IMR-90 (cell line): ENCODE measurements at regions not wholly inside any gene's neighbourhood (a gene's known extent, or its start where the extent isn't known, plus 50 kb on each side); places are given as distances from the start of the nearest gene placed in this dataset.

Experiments used
- ATAC-seq: fragments of 200-7000 bp; cut with Tn5 transposase; 2 replicates; pipeline ENCODE4 v1.9.1; 2020; ENCODE audit warnings: low read depth, mild to moderate bottlenecking, moderate library complexity
- BruUV-seq: library from RNA; stranded (reverse); fragments of 400-500 nt; replicated peaks from 2 replicates; lab custom pipeline; 2021; lab: Mats Ljungman, UMichigan
- CTCF ChIA-PET: fragments of 300-600 bp; formaldehyde crosslinking; extraction: SDS; loops from one replicate; lab custom pipeline; 2021; ENCODE audit warnings: antibody characterized with exemption; lab: Yijun Ruan, JAX
- POLR2A ChIA-PET: fragments of 300-600 bp; sonication (Branson Sonifier 250); formaldehyde crosslinking; loops from one replicate; lab custom pipeline; 2022; ENCODE audit warnings: antibody characterized with exemption; ENCODE audit not compliant: unreplicated experiment; lab: Charles Lee
- DNase-seq: peaks from one replicate; pipeline ENCODE4 v3.0.0; 2013
- H2AFZ ChIP-seq: replicated peaks from 2 replicates; pipeline ENCODE3; 2013; ENCODE audit warnings: low read length, mild to moderate bottlenecking; ENCODE audit not compliant: poor library complexity
- H2AK5ac ChIP-seq: 2 replicates; pipeline ENCODE4 v1.6.1; 2013; ENCODE audit warnings: low read depth, low read length, inconsistent platforms
- H2AK9ac ChIP-seq: replicated peaks from 2 replicates; pipeline ENCODE3; 2013; ENCODE audit warnings: mild to moderate bottlenecking, low read depth, low read length, moderate library complexity; ENCODE audit not compliant: poor library complexity
- H2BK120ac ChIP-seq: 2 replicates; pipeline ENCODE4 v1.6.1; 2013; ENCODE audit warnings: low read depth, low read length, inconsistent platforms
- H2BK15ac ChIP-seq: 3 replicates; pipeline ENCODE4 v1.6.1; 2013; ENCODE audit warnings: low read depth, low read length, inconsistent platforms
- H2BK20ac ChIP-seq: 2 replicates; pipeline ENCODE4 v1.6.1; 2013; ENCODE audit warnings: low read depth, mild to moderate bottlenecking, inconsistent platforms, low read length, moderate library complexity
- H2BK5ac ChIP-seq: 2 replicates; pipeline ENCODE4 v1.6.1; 2013; ENCODE audit warnings: mild to moderate bottlenecking, low read depth, low read length, inconsistent platforms; ENCODE audit not compliant: poor library complexity, severe bottlenecking
- H3K14ac ChIP-seq: replicated peaks from 2 replicates; pipeline ENCODE4 v1.6.1; 2013; ENCODE audit warnings: low read depth, low read length, inconsistent platforms
- H3K18ac ChIP-seq: 2 replicates; pipeline ENCODE4 v1.6.1; 2013; ENCODE audit warnings: low read depth, low read length, control low read depth
- H3K23ac ChIP-seq: 2 replicates; pipeline ENCODE4 v1.6.1; 2013; ENCODE audit warnings: low read depth, low read length, inconsistent platforms
- H3K27ac ChIP-seq: 2 replicates; pipeline ENCODE4 v1.5.1; 2013; ENCODE audit warnings: mild to moderate bottlenecking, control low read depth, low read length; ENCODE audit not compliant: insufficient read depth
- H3K27me3 ChIP-seq: 2 replicates; pipeline ENCODE4 v1.6.1; 2013; ENCODE audit warnings: low read length; ENCODE audit not compliant: control insufficient read depth, insufficient read depth
- H3K36me3 ChIP-seq: 2 replicates; pipeline ENCODE4 v1.6.1; 2013; ENCODE audit warnings: low read length, mixed read lengths; ENCODE audit not compliant: control insufficient read depth, insufficient read depth
- H3K4ac ChIP-seq: 2 replicates; pipeline ENCODE4 v1.6.1; 2013; ENCODE audit warnings: low read depth, low read length, inconsistent platforms
- H3K4me1 ChIP-seq: 2 replicates; pipeline ENCODE4 v1.6.1; 2013; ENCODE audit warnings: low read length, mixed read lengths; ENCODE audit not compliant: control insufficient read depth, insufficient read depth
- H3K4me2 ChIP-seq: 2 replicates; pipeline ENCODE4 v1.6.1; 2013; ENCODE audit warnings: low read depth, mild to moderate bottlenecking, control low read depth, low read length, moderate library complexity
- H3K4me3 ChIP-seq: 2 replicates; pipeline ENCODE4 v1.5.1; 2013; ENCODE audit warnings: low read depth, mild to moderate bottlenecking, control low read depth, low read length, moderate library complexity; ENCODE audit not compliant: insufficient read depth
- H3K56ac ChIP-seq: 2 replicates; pipeline ENCODE4 v1.6.1; 2013; ENCODE audit warnings: low read length, inconsistent platforms; ENCODE audit not compliant: insufficient read depth; ENCODE audit errors: extremely low read depth
- H3K79me1 ChIP-seq, 2 experiments: 2 replicates each; pipeline ENCODE4 v1.6.1; 2013; ENCODE audit warnings: low read length in 2 of 2, inconsistent platforms in 1 of 2, low read depth in 1 of 2
- H3K9ac ChIP-seq: 2 replicates; pipeline ENCODE4 v1.6.1; 2013; ENCODE audit warnings: low read depth, low read length, control low read depth
- H3K9me1 ChIP-seq: 2 replicates; pipeline ENCODE4 v1.6.1; 2013; ENCODE audit warnings: low read length, inconsistent platforms; ENCODE audit not compliant: insufficient read depth
- H3K9me3 ChIP-seq: 2 replicates; pipeline ENCODE4 v1.6.1; 2013; ENCODE audit warnings: low read length; ENCODE audit not compliant: control insufficient read depth, insufficient read depth
- H4K20me1 ChIP-seq: 2 replicates; pipeline ENCODE4 v1.6.1; 2013; ENCODE audit warnings: low read length, inconsistent platforms; ENCODE audit not compliant: insufficient read depth
- H4K5ac ChIP-seq: 2 replicates; pipeline ENCODE4 v1.6.1; 2013; ENCODE audit warnings: mild to moderate bottlenecking, low read depth, low read length, control low read depth
- H4K8ac ChIP-seq, 2 experiments: 2 replicates each; pipeline ENCODE4 v1.6.1; 2013; ENCODE audit warnings: low read depth in 2 of 2, low read length in 2 of 2, control low read depth in 1 of 2, inconsistent platforms in 1 of 2
- H4K91ac ChIP-seq: 2 replicates; pipeline ENCODE4 v1.6.1; 2013; ENCODE audit warnings: low read depth, low read length, inconsistent platforms; ENCODE audit not compliant: insufficient read depth
- CEBPB ChIP-seq: IDR thresholded peaks from 2 replicates; pipeline ENCODE4 v1.6.1; 2012; ENCODE audit warnings: low read depth, low read length, improper control_type of control experiment
- MAZ ChIP-seq: IDR thresholded peaks from 2 replicates; pipeline ENCODE4 v1.6.1; 2012; ENCODE audit warnings: low read depth, mild to moderate bottlenecking, low read length, improper control_type of control experiment, moderate library complexity, borderline replicate concordance
- MXI1 ChIP-seq: IDR thresholded peaks from 2 replicates; pipeline ENCODE4 v1.6.1; 2012; ENCODE audit warnings: low read depth, mild to moderate bottlenecking, low read length, moderate library complexity, borderline replicate concordance
- NFE2L2 ChIP-seq: fragments of 150-350 bp; IDR thresholded peaks from 2 replicates; pipeline ENCODE4 v1.6.1; 2016; ENCODE audit warnings: low read depth, mild to moderate bottlenecking, low read length
- POLR2A ChIP-seq: IDR thresholded peaks from 2 replicates; pipeline ENCODE4 v1.6.1; 2012; ENCODE audit warnings: mild to moderate bottlenecking, low read depth, low read length
- WGBS, 2 experiments: methylation state at CpG; one replicate each; pipeline versions ENCODE4 v1.1.5 to v1.1.7; 2013; ENCODE audit warnings: missing lambda C conversion rate in 2 of 2; ENCODE audit not compliant: insufficient read length in 1 of 2; ENCODE audit errors: extremely low coverage in 2 of 2; 5-methylcytosine and 5-hydroxymethylcytosine counted together
- dilution Hi-C: fragments of 300-500 bp; cut with HindIII; formaldehyde crosslinking; loops from one replicate; pipeline ENCODE4 v1.14.3; 2018; ENCODE audit warnings: low sequenced_read_pairs; ENCODE audit not compliant: unreplicated experiment
- in situ Hi-C: fragments of 300-500 bp; cut with MboI; formaldehyde crosslinking; loops from 3 replicates; pipeline ENCODE4 v1.14.3; 2019; ENCODE audit warnings: low sequenced_read_pairs, inconsistent platforms, mixed read lengths
- intact Hi-C: fragments of 100-400 bp; cut with micrococcal nuclease; formaldehyde crosslinking; loops from 2 replicates; pipeline ENCODE4 v1.10.0; 2022
- TF ChIP-seq, protein P1 (sequence below): fragments of 150-350 bp; IDR thresholded peaks from 2 replicates; pipeline ENCODE4 v1.6.1; 2016; ENCODE audit warnings: low read depth, mild to moderate bottlenecking, low read length, moderate library complexity, borderline replicate concordance

DNA sequence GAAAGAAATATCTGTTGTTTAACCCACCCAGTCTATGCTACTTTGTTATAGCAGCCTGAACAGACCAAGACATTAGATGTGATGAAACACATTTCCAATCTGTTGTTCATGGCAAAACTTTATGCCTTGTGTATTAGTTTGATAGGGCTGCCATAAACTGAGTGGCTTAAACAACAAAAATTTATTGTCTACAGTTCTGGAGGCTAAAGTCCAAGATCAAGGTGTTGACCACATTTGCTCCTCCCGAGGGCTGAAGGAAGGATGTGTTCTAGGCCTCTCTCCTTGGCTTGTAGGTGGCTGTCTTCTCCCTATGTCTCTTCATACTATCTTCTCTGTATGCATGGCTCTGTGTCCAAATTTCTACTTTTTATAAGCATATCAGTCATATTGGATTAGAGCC, 94.1 kb upstream of the HIVEP3 start:
- H3K79me1 ChIP-seq: no peaks in the 10 kb centered on the region
- in situ Hi-C loops: no loop called here
- intact Hi-C loops: no loop called here
- no peak overlapping the region for H4K91ac ChIP-seq
- H3K27ac ChIP-seq: no peak overlapping the region
- H2BK20ac ChIP-seq: no peak overlapping the region
- BruUV-seq: no TSS peak
- no peaks in the 10 kb centered on the region for H3K36me3 ChIP-seq
- H2BK15ac ChIP-seq: no peak overlapping the region
- ChIA-PET POLR2A (no interaction called here), CTCF (no interaction called here)
- H3K4me2 ChIP-seq: no peak overlapping the region
- no peak overlapping the region for H2AK9ac ChIP-seq
- H2BK120ac ChIP-seq: no peak overlapping the region
- no peak overlapping the region for H3K4me3 ChIP-seq
- ATAC-seq (no peak), DNase-seq (peak; percentile 6)
- H2AFZ ChIP-seq: no peak overlapping the region
- no CpG with 5 or more reads among the region's 1 CpG for WGBS, 2 experiments
- TF ChIP-seq MXI1 (no peak), MAZ (no peak), CEBPB (no peak), POLR2A (no peak), NFE2L2 (no peak)
- TF ChIP-seq, protein P1, sequence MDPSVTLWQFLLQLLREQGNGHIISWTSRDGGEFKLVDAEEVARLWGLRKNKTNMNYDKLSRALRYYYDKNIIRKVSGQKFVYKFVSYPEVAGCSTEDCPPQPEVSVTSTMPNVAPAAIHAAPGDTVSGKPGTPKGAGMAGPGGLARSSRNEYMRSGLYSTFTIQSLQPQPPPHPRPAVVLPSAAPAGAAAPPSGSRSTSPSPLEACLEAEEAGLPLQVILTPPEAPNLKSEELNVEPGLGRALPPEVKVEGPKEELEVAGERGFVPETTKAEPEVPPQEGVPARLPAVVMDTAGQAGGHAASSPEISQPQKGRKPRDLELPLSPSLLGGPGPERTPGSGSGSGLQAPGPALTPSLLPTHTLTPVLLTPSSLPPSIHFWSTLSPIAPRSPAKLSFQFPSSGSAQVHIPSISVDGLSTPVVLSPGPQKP: no peak
- dilution Hi-C loops: no loop called here
- H3K9me3 ChIP-seq: no peaks in the 10 kb centered on the region
- no peak overlapping the region for H4K8ac ChIP-seq
- no peak overlapping the region for H3K9ac ChIP-seq
- no peaks in the 10 kb centered on the region for H3K4me1 ChIP-seq
- no peak overlapping the region for H3K18ac ChIP-seq
- H4K5ac ChIP-seq: no peak overlapping the region
- H2BK5ac ChIP-seq: no peak overlapping the region
- no peak overlapping the region for H2AK5ac ChIP-seq
- H3K23ac ChIP-seq: no peak overlapping the region
- no peaks in the 10 kb centered on the region for H3K9me1 ChIP-seq
- no peaks in the 10 kb centered on the region for H4K20me1 ChIP-seq
- H3K4ac ChIP-seq: no peak overlapping the region
- H3K27me3 ChIP-seq: no peaks in the 10 kb centered on the region
- H3K56ac ChIP-seq: no peak overlapping the region
- H3K14ac ChIP-seq: no peak overlapping the region
